HepG2 (cell line): ENCODE measurements at regions not wholly inside any gene's neighbourhood (a gene's known extent, or its start where the extent isn't known, plus 50 kb on each side); places are given as distances from the start of the nearest gene placed in this dataset.

Experiments
- CTCF ChIP-seq: sonication (generic); formaldehyde crosslinking; IDR thresholded peaks from 2 replicates; pipeline ENCODE4 v1.5.0; 2020; ENCODE audit warnings: mild to moderate bottlenecking, missing genetic modification reagents, moderate library complexity
- ELK4 ChIP-seq: sonication (generic); formaldehyde crosslinking; IDR thresholded peaks from 2 replicates; pipeline ENCODE4 v1.9.0; 2021; ENCODE audit warnings: missing genetic modification reagents, borderline replicate concordance
- HNRNPK ChIP-seq: fragments of 200-400 bp; formaldehyde crosslinking; IDR thresholded peaks from 2 replicates; pipeline ENCODE4 v1.6.1; 2018; ENCODE audit warnings: low read length, low read depth, moderate library complexity, mild to moderate bottlenecking; ENCODE audit not compliant: poor library complexity, severe bottlenecking
- SRSF1 ChIP-seq: fragments of 200-400 bp; formaldehyde crosslinking; optimal IDR thresholded peaks from 2 replicates; pipeline ENCODE3; 2017; ENCODE audit warnings: mild to moderate bottlenecking, low read depth, low read length, moderate library complexity
- ZNF17 ChIP-seq: sonication (generic); formaldehyde crosslinking; IDR thresholded peaks from 2 replicates; pipeline ENCODE4 v1.5.0; 2020; ENCODE audit warnings: mild to moderate bottlenecking, missing genetic modification reagents
- ZNF281 ChIP-seq: sonication (generic); formaldehyde crosslinking; IDR thresholded peaks from 2 replicates; pipeline ENCODE4 v1.4.0; 2020; ENCODE audit warnings: missing genetic modification reagents, borderline replicate concordance
- ZNF430 ChIP-seq: sonication (generic); formaldehyde crosslinking; IDR thresholded peaks from 2 replicates; pipeline ENCODE4 v1.9.0; 2021; ENCODE audit warnings: mild to moderate bottlenecking, missing genetic modification reagents

GRCh38 chr6:113481910-113482309, 375.2 kb upstream of the MARCKS start:
- TF ChIP-seq SRSF1 (no peak), ZNF17 (no peak), ZNF281 (CRISPR knock-in tag) (no peak), ZNF430 (CRISPR knock-in tag) (no peak), HNRNPK (no peak), CTCF (no peak), ELK4 (no peak)
